SU-DHL-6 (cell line): ENCODE measurements at regions not wholly inside any gene's neighbourhood (a gene's known extent, or its start where the extent isn't known, plus 50 kb on each side); places are given as distances from the start of the nearest gene placed in this dataset.

Experiments used
- EZH2phosphoT487 ChIP-seq: fragments of 200-600 bp; sonication (generic), shearing (Covaris generic); conservative IDR thresholded peaks from 2 replicates; pipeline ENCODE4 v1.6.1; 2018; ENCODE audit warnings: mild to moderate bottlenecking, antibody characterized with exemption, low read length, moderate library complexity, mixed read lengths
- TF ChIP-seq, protein P1 (sequence below): fragments of 200-600 bp; sonication (generic); IDR thresholded peaks from one replicate; pipeline ENCODE4 v1.5.1; 2017; ENCODE audit warnings: antibody characterized with exemption, mild to moderate bottlenecking, low read length, moderate library complexity; ENCODE audit not compliant: insufficient read depth, poor library complexity, severe bottlenecking

DNA sequence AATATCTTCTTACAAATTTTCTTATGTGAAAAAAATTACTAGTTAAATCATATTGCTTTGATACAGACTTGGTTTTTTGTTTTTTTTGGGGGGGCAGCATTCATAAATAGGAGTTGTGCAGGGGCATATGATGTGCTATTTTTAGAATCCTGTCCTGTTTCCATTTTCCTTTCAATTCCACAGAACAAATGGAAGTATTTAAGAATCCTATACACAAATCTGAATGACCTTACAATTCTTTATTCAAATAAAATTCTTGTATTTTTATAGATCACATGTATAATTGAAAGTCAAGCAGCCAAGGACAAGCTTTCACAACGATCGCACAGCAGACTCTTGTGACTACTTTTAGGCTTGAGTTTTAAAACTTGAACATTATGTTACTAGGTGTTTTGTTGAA is 523.9 kb downstream of the ANKRD50 start:
- TF ChIP-seq, protein P1, sequence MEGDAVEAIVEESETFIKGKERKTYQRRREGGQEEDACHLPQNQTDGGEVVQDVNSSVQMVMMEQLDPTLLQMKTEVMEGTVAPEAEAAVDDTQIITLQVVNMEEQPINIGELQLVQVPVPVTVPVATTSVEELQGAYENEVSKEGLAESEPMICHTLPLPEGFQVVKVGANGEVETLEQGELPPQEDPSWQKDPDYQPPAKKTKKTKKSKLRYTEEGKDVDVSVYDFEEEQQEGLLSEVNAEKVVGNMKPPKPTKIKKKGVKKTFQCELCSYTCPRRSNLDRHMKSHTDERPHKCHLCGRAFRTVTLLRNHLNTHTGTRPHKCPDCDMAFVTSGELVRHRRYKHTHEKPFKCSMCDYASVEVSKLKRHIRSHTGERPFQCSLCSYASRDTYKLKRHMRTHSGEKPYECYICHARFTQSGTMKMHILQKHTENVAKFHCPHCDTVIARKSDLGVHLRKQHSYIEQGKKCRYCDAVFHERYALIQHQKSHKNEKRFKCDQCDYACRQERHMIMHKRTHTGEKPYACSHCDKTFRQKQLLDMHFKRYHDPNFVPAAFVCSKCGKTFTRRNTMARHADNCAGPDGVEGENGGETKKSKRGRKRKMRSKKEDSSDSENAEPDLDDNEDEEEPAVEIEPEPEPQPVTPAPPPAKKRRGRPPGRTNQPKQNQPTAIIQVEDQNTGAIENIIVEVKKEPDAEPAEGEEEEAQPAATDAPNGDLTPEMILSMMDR = no peak
- TF ChIP-seq EZH2phosphoT487 = no peak
